Left ventricle myocardium inferior (tissue), 1 donor: ENCODE measurements at regions not wholly inside any gene's neighbourhood (a gene's known extent, or its start where the extent isn't known, plus 50 kb on each side); places are given as distances from the start of the nearest gene placed in this dataset.
"Not testable (repeated sequence)": the region's sequence is repeated elsewhere in the genome, so short reads cannot be mapped to it uniquely, and the experiment has no call there.

Source experiments
- DNase-seq: peaks from one replicate; pipeline ENCODE4 v3.0.0-alpha.2; 2020
- H3K27ac ChIP-seq: fragments of 200-600 bp; replicated peaks from 2 replicates; pipeline ENCODE4 v1.8.0; 2021
- H3K27me3 ChIP-seq: fragments of 200-600 bp; 2 replicates; pipeline ENCODE4 v1.8.0; 2021; ENCODE audit warnings: low read depth
- H3K36me3 ChIP-seq: fragments of 200-600 bp; 2 replicates; pipeline ENCODE4 v1.8.0; 2021
- H3K4me1 ChIP-seq: fragments of 200-600 bp; 2 replicates; pipeline ENCODE4 v1.8.0; 2021
- H3K4me3 ChIP-seq: fragments of 200-600 bp; 2 replicates; pipeline ENCODE4 v1.8.0; 2021; ENCODE audit warnings: mild to moderate bottlenecking, moderate library complexity
- H3K9me3 ChIP-seq: fragments of 200-600 bp; replicated peaks from 2 replicates; pipeline ENCODE4 v1.8.0; 2021
- intact Hi-C: fragments of 100-400 bp; cut with micrococcal nuclease; formaldehyde crosslinking; loops from one replicate; pipeline ENCODE4 v1.11.0; 2022
- TF ChIP-seq, protein P1 (sequence below): fragments of 200-600 bp; IDR thresholded peaks from 2 replicates; pipeline ENCODE4 v1.8.0; 2021; ENCODE audit warnings: antibody characterized with exemption, mild to moderate bottlenecking, borderline replicate concordance
- donor health status: DM: no; HTN: yes; CAD: no; lungs with severe emphysema.

GRCh38 chr21:14013056-14013603 lies 197.6 kb downstream of the LIPI start:
- H3K9me3 ChIP-seq = no peaks in the 10 kb centered on the region
- H3K27ac ChIP-seq = no peak overlapping the region
- no peak overlapping the region for H3K4me3 ChIP-seq
- no peaks in the 10 kb centered on the region for H3K27me3 ChIP-seq
- no peaks in the 10 kb centered on the region for H3K4me1 ChIP-seq
- no peak for DNase-seq
- no peaks in the 10 kb centered on the region for H3K36me3 ChIP-seq
- TF ChIP-seq, protein P1, sequence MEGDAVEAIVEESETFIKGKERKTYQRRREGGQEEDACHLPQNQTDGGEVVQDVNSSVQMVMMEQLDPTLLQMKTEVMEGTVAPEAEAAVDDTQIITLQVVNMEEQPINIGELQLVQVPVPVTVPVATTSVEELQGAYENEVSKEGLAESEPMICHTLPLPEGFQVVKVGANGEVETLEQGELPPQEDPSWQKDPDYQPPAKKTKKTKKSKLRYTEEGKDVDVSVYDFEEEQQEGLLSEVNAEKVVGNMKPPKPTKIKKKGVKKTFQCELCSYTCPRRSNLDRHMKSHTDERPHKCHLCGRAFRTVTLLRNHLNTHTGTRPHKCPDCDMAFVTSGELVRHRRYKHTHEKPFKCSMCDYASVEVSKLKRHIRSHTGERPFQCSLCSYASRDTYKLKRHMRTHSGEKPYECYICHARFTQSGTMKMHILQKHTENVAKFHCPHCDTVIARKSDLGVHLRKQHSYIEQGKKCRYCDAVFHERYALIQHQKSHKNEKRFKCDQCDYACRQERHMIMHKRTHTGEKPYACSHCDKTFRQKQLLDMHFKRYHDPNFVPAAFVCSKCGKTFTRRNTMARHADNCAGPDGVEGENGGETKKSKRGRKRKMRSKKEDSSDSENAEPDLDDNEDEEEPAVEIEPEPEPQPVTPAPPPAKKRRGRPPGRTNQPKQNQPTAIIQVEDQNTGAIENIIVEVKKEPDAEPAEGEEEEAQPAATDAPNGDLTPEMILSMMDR = no peak
- intact Hi-C loops = no loop called here

DNA sequence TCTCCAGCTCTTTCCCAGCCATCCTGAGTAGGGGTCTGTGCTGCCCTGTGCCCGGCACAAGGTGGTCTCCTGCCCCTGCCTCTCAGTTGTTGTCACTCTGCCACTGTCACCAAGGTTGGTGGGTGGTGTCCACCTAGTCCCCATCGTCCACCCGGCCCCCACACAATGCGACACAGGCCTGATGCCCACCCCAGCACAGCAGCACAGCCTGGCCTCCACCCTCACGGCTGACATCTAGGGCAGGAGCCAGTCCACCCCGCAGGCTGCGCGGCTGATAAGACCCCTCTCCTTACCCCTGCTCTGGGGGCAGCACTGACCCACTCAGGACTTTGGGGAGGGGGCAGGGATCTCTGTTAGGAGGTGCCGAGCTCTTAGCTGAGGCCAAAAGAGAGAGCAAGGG lies 198.3 kb downstream of the LIPI start:
- no peaks in the 10 kb centered on the region for H3K36me3 ChIP-seq
- H3K27me3 ChIP-seq = no peaks in the 10 kb centered on the region
- H3K4me3 ChIP-seq = no peak overlapping the region
- H3K9me3 ChIP-seq = no peaks in the 10 kb centered on the region
- no peaks in the 10 kb centered on the region for H3K4me1 ChIP-seq
- DNase-seq = no peak
- TF ChIP-seq, protein P1 = no peak
- H3K27ac ChIP-seq = no peak overlapping the region
- intact Hi-C loops = no loop called here

DNA sequence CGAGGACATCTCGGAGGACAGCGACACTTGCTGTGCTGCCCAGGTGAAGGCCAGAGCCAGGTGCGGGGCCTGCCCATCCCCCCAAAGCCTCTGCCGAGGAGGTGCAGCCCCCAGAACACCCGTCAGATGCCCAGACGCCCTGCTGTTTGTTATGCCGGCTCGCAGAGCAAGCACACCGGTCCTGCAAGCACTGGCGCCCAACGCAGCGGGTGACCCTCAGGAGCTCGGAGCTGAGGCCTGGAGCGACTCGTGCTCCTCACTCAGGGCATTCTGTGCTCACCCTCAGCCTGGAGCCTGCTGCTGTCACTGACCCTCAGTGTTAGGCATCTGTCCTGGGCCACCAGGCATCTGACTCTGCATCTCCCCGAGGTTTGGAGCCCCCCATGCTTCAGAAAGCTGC lies 199.0 kb downstream of the LIPI start:
- H3K4me1 ChIP-seq, H3K9me3 ChIP-seq, H3K4me3 ChIP-seq, H3K36me3 ChIP-seq, H3K27me3 ChIP-seq, DNase-seq, intact Hi-C loops, H3K27ac ChIP-seq: not testable (repeated sequence)

DNA sequence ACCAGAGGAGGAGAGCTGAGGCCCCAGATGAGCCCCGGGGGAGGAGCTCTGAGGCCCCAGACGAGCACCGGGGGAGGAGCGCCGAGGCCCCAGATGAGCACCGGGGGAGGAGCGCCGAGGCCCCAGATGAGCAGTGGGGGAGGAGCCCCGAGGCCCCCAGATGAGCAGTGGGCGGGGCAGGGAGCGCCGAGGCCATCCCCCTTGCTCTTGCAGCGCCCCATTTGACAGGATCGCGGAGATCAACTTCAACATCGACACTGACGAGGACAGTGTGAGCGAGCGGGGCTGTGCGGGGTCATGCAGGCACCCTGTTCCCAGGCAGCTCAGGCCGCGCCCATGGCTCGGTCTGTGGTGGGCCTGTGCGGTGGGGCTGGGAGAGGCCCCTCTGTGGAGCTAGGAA lies 199.6 kb downstream of the LIPI start:
- H3K4me1 ChIP-seq, H3K36me3 ChIP-seq, intact Hi-C loops, H3K27me3 ChIP-seq, DNase-seq, H3K9me3 ChIP-seq, H3K4me3 ChIP-seq, H3K27ac ChIP-seq: not testable (repeated sequence)

DNA sequence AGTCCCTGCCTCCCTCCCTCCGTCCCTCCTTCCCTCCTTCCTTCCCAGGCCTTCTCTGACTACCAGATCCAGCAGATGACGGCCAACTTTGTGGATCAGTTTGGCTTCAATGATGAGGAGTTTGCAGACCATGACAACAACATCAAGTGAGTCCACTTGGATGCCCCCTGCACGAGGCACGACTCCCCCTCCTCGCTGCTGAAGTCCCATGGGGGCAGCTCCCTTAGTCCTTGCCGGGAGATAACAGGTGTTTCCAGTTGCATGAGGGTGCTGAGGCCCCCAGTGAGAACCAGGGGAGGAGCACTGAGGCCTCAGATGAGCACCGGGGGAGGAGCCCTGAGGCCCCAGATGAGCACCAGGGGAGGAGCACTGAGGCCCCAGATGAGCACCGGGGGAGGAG lies 200.0 kb downstream of the LIPI start:
- Histone ChIP-seq H3K36me3 (no peaks in the 10 kb centered on the region), H3K4me3 (no peak overlapping the region), H3K9me3 (no peaks in the 10 kb centered on the region), H3K27ac (no peak overlapping the region), H3K4me1 (no peaks in the 10 kb centered on the region), H3K27me3 (no peaks in the 10 kb centered on the region)
- intact Hi-C loops = no loop called here
- DNase-seq = no peak
- TF ChIP-seq, protein P1 = no peak

GRCh38 chr21:14009990-14010389 lies 200.8 kb downstream of the LIPI start:
- H3K4me1 ChIP-seq, intact Hi-C loops, DNase-seq: not testable (repeated sequence)

GRCh38 chr21:14009238-14009981 lies 201.3 kb downstream of the LIPI start:
- H3K4me1 ChIP-seq, H3K4me3 ChIP-seq, H3K9me3 ChIP-seq, H3K27me3 ChIP-seq, DNase-seq, H3K36me3 ChIP-seq, H3K27ac ChIP-seq, intact Hi-C loops: not testable (repeated sequence)

More at GRCh38 chr21:14009990-14010389, 200.8 kb downstream of the LIPI start:
- H3K9me3 ChIP-seq, H3K27ac ChIP-seq, H3K36me3 ChIP-seq, H3K4me3 ChIP-seq, H3K27me3 ChIP-seq: not testable (repeated sequence)

DNA sequence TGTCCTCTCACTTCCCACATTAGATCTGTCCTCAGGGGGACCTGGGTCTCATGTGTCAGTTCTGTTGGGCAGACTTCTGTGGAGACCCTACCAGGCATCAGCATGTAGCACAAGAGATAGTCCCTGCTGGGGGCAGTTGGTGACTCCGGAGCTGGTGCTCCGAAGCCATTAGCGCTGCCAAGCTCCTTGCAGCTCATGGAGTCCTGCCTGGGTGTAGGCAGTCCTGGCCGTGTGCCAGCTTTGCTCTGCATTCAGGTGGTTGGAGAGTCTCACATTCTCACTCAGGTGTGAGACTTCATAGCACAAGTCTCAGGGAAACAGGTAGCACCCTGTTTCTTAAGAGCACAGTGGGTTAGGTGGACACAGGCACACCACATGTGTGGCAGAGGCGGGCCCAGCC lies 202.3 kb downstream of the LIPI start:
- DNase-seq, intact Hi-C loops, H3K9me3 ChIP-seq, H3K36me3 ChIP-seq, H3K4me3 ChIP-seq, H3K27ac ChIP-seq, H3K27me3 ChIP-seq, H3K4me1 ChIP-seq: not testable (repeated sequence)

DNA sequence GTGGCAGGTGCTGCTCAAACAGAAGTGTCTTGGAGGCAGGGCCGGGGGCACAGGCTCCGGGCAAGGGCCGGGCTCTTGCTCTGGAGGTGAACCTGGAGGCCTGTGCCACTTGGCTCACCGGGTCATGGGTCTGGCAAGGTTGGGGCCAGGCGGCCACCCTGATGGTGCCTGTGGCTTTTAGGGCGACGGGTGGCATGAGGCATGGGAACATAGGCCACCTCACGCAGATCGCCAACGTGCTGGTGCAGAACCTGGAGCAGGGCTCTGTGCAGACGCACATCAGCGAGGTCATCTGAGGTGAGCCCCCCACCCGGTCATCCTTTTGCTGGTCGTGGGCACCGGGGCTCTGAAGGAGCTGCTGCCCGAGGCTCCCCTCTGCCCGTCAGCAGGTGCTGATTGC lies 202.7 kb downstream of the LIPI start:
- H3K4me3 ChIP-seq, H3K27me3 ChIP-seq, H3K36me3 ChIP-seq, intact Hi-C loops, H3K27ac ChIP-seq, DNase-seq, H3K9me3 ChIP-seq, H3K4me1 ChIP-seq: not testable (repeated sequence)

- H3K27me3 ChIP-seq, DNase-seq, intact Hi-C loops, H3K4me1 ChIP-seq, H3K4me3 ChIP-seq, H3K27ac ChIP-seq, H3K36me3 ChIP-seq, H3K9me3 ChIP-seq: not testable (repeated sequence)
These were observed 204.6 kb downstream of the LIPI start for GRCh38 chr21:14006144-14006543.
